GM12874 (cell line): ENCODE measurements at regions not wholly inside any gene's neighbourhood (a gene's known extent, or its start where the extent isn't known, plus 50 kb on each side); places are given as distances from the start of the nearest gene placed in this dataset.

Experiments used
- CTCF ChIP-seq: IDR thresholded peaks from 2 replicates; pipeline ENCODE4 v1.5.1; 2011; ENCODE audit warnings: low read depth, mild to moderate bottlenecking, control low read depth, low read length, moderate library complexity; ENCODE audit not compliant: insufficient read depth

DNA sequence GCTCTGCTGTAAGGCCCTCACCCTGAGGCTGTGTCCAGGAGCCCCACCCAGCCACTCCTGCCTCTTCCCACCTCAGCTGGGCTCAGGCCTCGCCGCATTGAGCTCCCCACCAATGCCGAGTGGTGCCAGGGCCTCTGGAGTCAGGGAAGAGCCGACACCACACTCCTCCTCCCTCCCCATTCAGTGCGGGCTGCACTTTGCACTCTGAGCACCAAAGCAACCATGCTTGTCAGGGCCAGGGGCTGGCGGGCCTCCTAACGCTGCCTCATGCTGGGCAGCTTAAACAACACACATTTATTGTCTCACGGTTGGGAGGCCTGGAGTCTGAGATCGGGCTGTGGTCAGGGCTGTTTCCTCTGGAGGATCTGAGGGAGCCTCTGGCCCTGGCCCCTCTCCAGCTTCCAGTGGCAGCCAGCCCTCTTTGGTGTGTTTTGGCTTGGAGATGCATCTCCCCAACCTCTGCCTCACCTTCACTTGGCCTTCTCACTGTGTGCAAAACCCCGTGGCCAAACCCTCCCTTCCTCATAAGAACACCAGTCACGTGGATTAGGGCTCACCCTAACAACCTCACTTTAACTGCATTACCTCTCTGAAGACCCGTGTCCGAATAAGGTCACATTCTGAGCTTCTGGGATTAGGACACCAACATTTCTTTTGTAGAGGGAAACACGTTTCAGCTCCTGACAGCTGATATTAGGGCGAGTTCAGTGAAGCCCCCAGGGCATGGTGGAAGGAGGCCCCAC is 157.8 kb downstream of the MED10 start:
- TF ChIP-seq CTCF = no peak

- no peak for TF ChIP-seq CTCF
These were observed 159.8 kb downstream of the MED10 start for GRCh38 chr5:6218517-6218916.

DNA sequence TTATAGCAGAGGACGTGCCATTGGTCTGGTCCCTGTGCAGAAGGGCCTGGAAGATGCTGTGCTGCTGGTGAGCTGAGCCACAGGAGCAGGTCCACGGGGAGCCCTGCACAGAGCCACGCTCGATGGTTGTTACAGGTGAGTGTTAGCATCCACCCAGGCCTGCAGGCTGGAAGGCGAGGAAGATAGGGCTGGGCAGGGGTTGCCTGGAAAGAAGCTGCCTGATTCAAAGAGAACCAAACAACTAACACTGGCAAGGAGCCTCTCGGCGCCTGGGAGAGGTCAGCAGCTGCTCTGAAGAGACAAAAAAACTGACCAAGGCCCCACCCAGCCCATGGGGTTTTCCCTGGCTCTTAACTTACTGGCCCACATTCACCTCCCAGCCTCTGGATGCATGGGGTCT is 160.2 kb downstream of the MED10 start:
- TF ChIP-seq CTCF = no peak

DNA sequence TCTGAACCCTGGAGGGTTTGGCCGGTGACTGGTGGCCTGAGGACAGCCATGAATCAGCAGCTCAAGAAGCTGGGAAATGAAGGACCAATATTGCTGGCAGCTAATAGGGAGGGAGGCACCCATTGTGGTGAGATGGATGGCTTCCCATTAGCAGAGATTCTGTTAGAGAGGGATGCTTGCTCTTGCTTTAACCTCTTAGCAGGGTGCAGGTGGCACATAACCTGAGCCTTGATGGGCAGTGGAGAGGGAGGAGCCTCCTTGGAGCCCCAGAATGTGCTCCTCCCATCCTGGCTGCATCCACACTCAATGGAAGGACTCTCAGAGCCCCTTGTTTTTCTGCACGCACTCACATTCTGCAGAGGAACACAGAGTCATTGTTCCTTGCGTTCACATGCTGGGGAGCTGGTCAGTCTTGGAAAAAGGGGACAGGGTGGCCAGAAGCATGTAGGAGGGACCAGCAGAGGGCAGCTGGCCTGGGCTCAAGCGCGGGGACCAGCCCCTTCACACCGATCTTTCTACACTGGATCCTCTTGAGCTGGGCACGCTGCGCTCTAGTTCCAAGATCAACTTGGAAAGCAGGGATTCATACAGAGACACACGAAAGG is 161.8 kb downstream of the MED10 start:
- no peak for TF ChIP-seq CTCF

DNA sequence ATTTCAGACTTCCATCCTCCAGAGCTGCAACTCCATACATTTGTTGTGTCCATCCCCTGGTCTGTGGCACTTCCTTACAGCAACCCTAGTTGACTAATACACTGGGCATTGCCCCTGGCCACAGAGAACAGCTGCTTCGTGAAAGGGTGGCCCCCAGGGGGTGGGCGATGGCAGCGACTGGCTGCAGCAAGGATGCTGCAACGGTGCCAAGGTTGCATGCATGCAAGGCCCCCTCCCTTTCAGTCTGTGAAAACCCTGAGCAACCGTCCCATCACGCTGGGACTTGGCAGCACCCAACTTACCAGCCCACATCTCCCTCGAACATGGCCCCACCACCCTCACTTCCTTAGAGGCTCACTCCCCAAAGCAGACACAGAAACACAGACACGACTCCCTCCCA is 162.5 kb downstream of the MED10 start:
- TF ChIP-seq CTCF = no peak

GRCh38 chr5:6212244-6212643 is 166.1 kb downstream of the MED10 start:
- TF ChIP-seq CTCF = no peak

DNA sequence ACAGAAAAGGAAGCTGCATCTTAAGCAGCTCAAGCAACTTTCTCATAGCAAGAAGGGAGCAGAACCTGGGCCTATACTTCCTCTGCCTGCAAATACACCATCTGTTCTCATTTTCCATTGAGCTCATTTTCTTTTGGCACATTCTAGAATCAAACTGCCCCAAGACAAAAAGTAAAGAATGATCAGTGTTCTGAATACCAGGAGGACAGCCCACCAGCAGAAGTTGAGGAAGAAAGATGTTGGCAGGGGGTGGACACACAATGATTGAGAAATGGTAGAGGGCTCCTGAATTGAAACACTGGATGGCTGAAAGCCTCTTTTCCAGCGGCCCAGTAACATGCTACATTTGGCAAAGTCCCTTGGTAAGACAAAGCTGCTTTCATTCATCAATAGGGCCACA is 171.8 kb downstream of the MED10 start:
- TF ChIP-seq CTCF = no peak
